ENCODE measurements at regions not wholly inside any gene's neighbourhood (a gene's known extent, or its start where the extent isn't known, plus 50 kb on each side); places are given as distances from the start of the nearest gene placed in this dataset.
A peak's percentile ranks its signal among the peaks of the same experiment; 100 is the strongest.

DNA sequence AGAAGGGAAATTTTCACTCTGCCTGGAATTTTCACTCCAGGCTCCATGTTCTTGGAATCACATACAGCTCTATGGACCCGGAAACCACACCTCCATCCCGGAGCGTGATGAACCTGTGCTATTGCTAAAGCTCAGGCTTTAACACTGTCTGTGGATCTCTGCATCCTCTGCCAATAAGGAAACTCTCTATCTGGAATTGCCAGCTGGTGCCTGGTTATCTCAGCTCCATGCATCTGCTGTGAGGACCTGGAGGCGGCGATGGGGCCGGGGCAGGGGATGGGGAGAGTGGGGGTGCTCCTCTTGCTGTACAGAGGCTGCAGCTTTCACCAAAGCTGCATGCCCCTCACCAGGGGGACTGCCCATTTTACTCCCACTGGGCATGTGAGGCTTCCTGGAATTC is 754.0 kb upstream of the SOX11 start:
- Histone ChIP-seq H3K4me1 (peaks cover 7% of the 10 kb centered on the region), H3K4me3 (no peak overlapping the region), H4K20me1 (ENCODE audit: low read depth) (no peaks in the 10 kb centered on the region), H3K27me3 (no peaks in the 10 kb centered on the region), H3K4me2 (no peak overlapping the region), H3K9ac (no peak overlapping the region), H3K36me3 (no peaks in the 10 kb centered on the region), H2AFZ (replicated peaks) (no peak overlapping the region), H3K27ac (no peak overlapping the region), H3K9me3 (ENCODE audit: low read depth) (no peaks in the 10 kb centered on the region), H3K79me2 (ENCODE audit: low read depth) (no peaks in the 10 kb centered on the region), H3F3A (ENCODE audit: low read depth) (no peaks in the 10 kb centered on the region)
- no peak overlapping the region for H3K4me3 Mint-ChIP-seq
- H3K27ac Mint-ChIP-seq: no peak overlapping the region
- H3K9me3 Mint-ChIP-seq: no peaks in the 10 kb centered on the region
- H3K36me3 Mint-ChIP-seq: no peaks in the 10 kb centered on the region
- no peaks in the 10 kb centered on the region for H3K27me3 Mint-ChIP-seq (ENCODE audit: insufficient read depth, low read depth)
- H3K4me1 Mint-ChIP-seq: peaks cover 21% of the 10 kb centered on the region
- DNase-seq (ENCODE audit: low spot score): no peak
- TF ChIP-seq EZH2phosphoT487 (IDR thresholded peaks at IDR 0.05) (no peak), EZH2 (IDR thresholded peaks at IDR 0.05) (no peak)
- TF ChIP-seq, protein P1, sequence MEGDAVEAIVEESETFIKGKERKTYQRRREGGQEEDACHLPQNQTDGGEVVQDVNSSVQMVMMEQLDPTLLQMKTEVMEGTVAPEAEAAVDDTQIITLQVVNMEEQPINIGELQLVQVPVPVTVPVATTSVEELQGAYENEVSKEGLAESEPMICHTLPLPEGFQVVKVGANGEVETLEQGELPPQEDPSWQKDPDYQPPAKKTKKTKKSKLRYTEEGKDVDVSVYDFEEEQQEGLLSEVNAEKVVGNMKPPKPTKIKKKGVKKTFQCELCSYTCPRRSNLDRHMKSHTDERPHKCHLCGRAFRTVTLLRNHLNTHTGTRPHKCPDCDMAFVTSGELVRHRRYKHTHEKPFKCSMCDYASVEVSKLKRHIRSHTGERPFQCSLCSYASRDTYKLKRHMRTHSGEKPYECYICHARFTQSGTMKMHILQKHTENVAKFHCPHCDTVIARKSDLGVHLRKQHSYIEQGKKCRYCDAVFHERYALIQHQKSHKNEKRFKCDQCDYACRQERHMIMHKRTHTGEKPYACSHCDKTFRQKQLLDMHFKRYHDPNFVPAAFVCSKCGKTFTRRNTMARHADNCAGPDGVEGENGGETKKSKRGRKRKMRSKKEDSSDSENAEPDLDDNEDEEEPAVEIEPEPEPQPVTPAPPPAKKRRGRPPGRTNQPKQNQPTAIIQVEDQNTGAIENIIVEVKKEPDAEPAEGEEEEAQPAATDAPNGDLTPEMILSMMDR (IDR thresholded peaks at IDR 0.05): no peak

DNA sequence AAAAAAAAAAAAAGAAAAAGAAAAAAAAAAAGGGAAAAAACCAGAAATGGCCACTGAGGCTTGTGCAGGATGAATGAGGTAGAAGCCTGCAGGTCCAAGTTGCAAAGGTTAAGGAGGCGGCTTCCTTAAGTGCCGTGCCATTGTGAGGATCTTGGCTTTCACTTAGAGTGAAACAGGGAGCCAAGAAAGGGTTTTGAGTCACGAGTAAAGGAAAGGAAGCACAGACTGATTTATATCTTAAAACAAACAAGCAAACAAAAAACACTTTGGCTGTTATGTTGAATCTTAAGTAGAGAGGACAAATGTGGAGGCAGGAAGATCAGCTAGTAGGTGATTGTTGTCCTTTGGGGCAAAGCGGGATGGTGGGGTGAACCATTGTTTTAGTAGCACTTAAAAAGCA is 749.7 kb upstream of the SOX11 start:
- Histone ChIP-seq H3K9ac (no peak overlapping the region), H3K27ac (no peak overlapping the region), H3K4me1 (peaks cover 5% of the 10 kb centered on the region), H3K4me3 (no peak overlapping the region), H2AFZ (replicated peaks) (no peak overlapping the region), H3K9me3 (ENCODE audit: low read depth) (no peaks in the 10 kb centered on the region), H3K36me3 (no peaks in the 10 kb centered on the region), H4K20me1 (ENCODE audit: low read depth) (no peaks in the 10 kb centered on the region), H3K27me3 (no peaks in the 10 kb centered on the region), H3K4me2 (no peak overlapping the region), H3F3A (ENCODE audit: low read depth) (no peaks in the 10 kb centered on the region), H3K79me2 (ENCODE audit: low read depth) (no peaks in the 10 kb centered on the region)
- Mint-ChIP-seq H3K27me3 (ENCODE audit: insufficient read depth, low read depth) (no peaks in the 10 kb centered on the region), H3K36me3 (no peaks in the 10 kb centered on the region), H3K4me1 (peaks cover 14% of the 10 kb centered on the region), H3K27ac (no peak overlapping the region), H3K9me3 (no peaks in the 10 kb centered on the region), H3K4me3 (no peak overlapping the region)
- no peak for TF ChIP-seq EZH2phosphoT487 (IDR thresholded peaks at IDR 0.05)
- TF ChIP-seq, protein P1 (IDR thresholded peaks at IDR 0.05): no peak
- TF ChIP-seq EZH2 (IDR thresholded peaks at IDR 0.05): no peak
- DNase-seq (ENCODE audit: low spot score): no peak

DNA sequence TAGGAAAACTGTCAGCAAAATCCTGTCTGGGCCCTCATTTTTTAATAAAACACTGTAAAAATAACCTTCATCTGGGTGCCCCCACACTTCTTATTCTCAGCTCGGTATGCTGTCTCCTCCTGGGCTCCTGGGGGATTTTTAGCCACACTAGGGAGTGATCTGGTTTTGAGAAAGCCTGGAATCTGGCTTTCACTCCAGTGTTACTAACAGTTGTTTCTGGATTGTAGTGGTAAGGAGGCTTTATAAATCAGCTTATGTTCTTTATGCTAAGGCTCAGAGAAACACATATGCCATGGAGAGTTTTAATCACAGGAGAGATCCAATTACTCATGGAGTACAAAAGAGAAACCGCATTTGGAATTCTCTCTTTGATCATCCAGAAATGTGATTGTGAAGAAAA is 744.3 kb upstream of the SOX11 start:
- Mint-ChIP-seq H3K9me3 (no peaks in the 10 kb centered on the region), H3K4me3 (no peak overlapping the region), H3K27ac (no peak overlapping the region), H3K4me1 (peaks cover 3% of the 10 kb centered on the region), H3K27me3 (ENCODE audit: insufficient read depth, low read depth) (no peaks in the 10 kb centered on the region), H3K36me3 (no peaks in the 10 kb centered on the region)
- Histone ChIP-seq H2AFZ (replicated peaks) (peak overlapping the region; percentile 32), H3K36me3 (no peaks in the 10 kb centered on the region), H3K4me3 (no peak overlapping the region), H3K79me2 (ENCODE audit: low read depth) (no peaks in the 10 kb centered on the region), H3K4me2 (no peak overlapping the region), H3K27me3 (no peaks in the 10 kb centered on the region), H4K20me1 (ENCODE audit: low read depth) (no peaks in the 10 kb centered on the region), H3F3A (ENCODE audit: low read depth) (no peaks in the 10 kb centered on the region), H3K4me1 (no peaks in the 10 kb centered on the region), H3K27ac (peak overlapping the region; percentile 36), H3K9ac (no peak overlapping the region), H3K9me3 (ENCODE audit: low read depth) (no peaks in the 10 kb centered on the region)
- no peak for DNase-seq (ENCODE audit: low spot score)
- TF ChIP-seq, protein P1 (IDR thresholded peaks at IDR 0.05): no peak
- no peak for TF ChIP-seq EZH2 (IDR thresholded peaks at IDR 0.05)
- no peak for TF ChIP-seq EZH2phosphoT487 (IDR thresholded peaks at IDR 0.05)

Measured in neural progenitor cell (in vitro differentiated cells).